Thyroid gland (tissue), 4 donors: ENCODE measurements at regions not wholly inside any gene's neighbourhood (a gene's known extent, or its start where the extent isn't known, plus 50 kb on each side); places are given as distances from the start of the nearest gene placed in this dataset.

Experiments
- POLR2A ChIP-seq, 2 donors: fragments of 450-650 bp; IDR thresholded peaks; one replicate each; pipeline ENCODE4 v1.6.1; 2017; ENCODE audit warnings: antibody characterized with exemption in 2 of 2, mild to moderate bottlenecking in 2 of 2, moderate library complexity in 1 of 2
- TF ChIP-seq, protein P1 (sequence below), 6 experiments: fragments of 200-600 bp in 3 of 6; fragments of 450-650 bp in 3 of 6; sonication (generic) in 3 of 6; IDR thresholded peaks; one replicate each; pipeline ENCODE4 v1.5.1; 2016 to 2019; ENCODE audit warnings: antibody characterized with exemption in 6 of 6, mild to moderate bottlenecking in 2 of 6, inconsistent platforms in 1 of 6, moderate library complexity in 1 of 6

DNA sequence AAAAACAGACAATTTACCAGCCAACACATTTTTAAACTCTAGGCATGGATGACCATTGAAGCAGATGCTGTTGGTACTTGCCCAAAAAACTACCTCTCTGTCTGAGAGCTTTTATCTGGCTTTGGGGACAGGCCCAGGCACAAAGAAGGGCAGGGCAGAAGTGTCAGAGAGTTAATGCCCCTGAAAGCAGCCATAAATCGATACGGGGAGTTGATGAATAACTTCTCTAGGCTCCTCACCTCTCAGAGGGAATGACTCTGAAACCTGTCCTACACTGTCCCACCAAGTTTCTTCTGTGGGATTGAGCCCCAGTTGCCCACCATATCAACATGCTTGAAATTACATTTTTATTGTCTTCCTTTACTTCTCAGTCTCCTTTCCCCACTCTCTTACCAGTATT, 113.0 kb upstream of the DAAM1 start:
- TF ChIP-seq, protein P1, sequence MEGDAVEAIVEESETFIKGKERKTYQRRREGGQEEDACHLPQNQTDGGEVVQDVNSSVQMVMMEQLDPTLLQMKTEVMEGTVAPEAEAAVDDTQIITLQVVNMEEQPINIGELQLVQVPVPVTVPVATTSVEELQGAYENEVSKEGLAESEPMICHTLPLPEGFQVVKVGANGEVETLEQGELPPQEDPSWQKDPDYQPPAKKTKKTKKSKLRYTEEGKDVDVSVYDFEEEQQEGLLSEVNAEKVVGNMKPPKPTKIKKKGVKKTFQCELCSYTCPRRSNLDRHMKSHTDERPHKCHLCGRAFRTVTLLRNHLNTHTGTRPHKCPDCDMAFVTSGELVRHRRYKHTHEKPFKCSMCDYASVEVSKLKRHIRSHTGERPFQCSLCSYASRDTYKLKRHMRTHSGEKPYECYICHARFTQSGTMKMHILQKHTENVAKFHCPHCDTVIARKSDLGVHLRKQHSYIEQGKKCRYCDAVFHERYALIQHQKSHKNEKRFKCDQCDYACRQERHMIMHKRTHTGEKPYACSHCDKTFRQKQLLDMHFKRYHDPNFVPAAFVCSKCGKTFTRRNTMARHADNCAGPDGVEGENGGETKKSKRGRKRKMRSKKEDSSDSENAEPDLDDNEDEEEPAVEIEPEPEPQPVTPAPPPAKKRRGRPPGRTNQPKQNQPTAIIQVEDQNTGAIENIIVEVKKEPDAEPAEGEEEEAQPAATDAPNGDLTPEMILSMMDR (IDR thresholded peaks at IDR 0.05): no peak
- no peak for TF ChIP-seq POLR2A (IDR thresholded peaks at IDR 0.05)
